B cell (primary cell): ENCODE measurements at regions not wholly inside any gene's neighbourhood (a gene's known extent, or its start where the extent isn't known, plus 50 kb on each side); places are given as distances from the start of the nearest gene placed in this dataset.

Experiments used
- ATAC-seq: fragments of 200-7000 bp; cut with Tn5 transposase; one replicate; pipeline ENCODE4 v1.10.0; 2021; ENCODE audit warnings: low read depth, mild to moderate bottlenecking, moderate number of reproducible peaks, moderate library complexity
- CTCF ChIA-PET: fragments of 350-600 bp; sonication (Branson Sonifier 250); formaldehyde crosslinking; loops from one replicate; lab custom pipeline; 2021; ENCODE audit warnings: antibody characterized with exemption, inconsistent platforms; lab: Charles Lee
- POLR2A ChIA-PET: fragments of 350-600 bp; sonication (Branson Sonifier 250); formaldehyde crosslinking; loops from one replicate; lab custom pipeline; 2021; ENCODE audit warnings: antibody characterized with exemption; lab: Charles Lee
- DNase-seq: peaks from one replicate; pipeline ENCODE4 v3.0.0; 2013
- H2AFZ ChIP-seq: 2 replicates; pipeline ENCODE4 v1.6.1; 2012; ENCODE audit warnings: mild to moderate bottlenecking, low read depth, low read length; ENCODE audit not compliant: insufficient read depth, poor library complexity, severe bottlenecking
- H3K27ac ChIP-seq, 2 donors: 1 replicate in 1 of 2; 2 replicates in 1 of 2; pipeline ENCODE4 v1.5.1; 2012 to 2013; ENCODE audit warnings: low read length in 2 of 2, mild to moderate bottlenecking in 2 of 2, moderate library complexity in 1 of 2
- H3K27me3 ChIP-seq, 4 experiments: fragments of 200-600 bp in 1 of 4; sonication (generic) in 1 of 4; replicated peaks in 1 of 4; 1 replicate in 2 of 4; 2 replicates in 2 of 4; pipeline versions ENCODE4 v1.6.1 to v1.7.0; 2013 to 2016; ENCODE audit warnings: low read length in 3 of 4, mild to moderate bottlenecking in 2 of 4, mixed read lengths in 1 of 4, moderate library complexity in 1 of 4; ENCODE audit not compliant: insufficient read depth in 4 of 4, control insufficient read depth in 3 of 4; ENCODE audit errors: control extremely low read depth in 1 of 4
- H3K36me3 ChIP-seq, 2 experiments: replicated peaks in 1 of 2; 1 replicate in 1 of 2; 2 replicates in 1 of 2; pipeline versions ENCODE4 v1.6.1 to v1.7.1; 2013; ENCODE audit warnings: low read length in 1 of 2; ENCODE audit not compliant: insufficient read depth in 2 of 2, control insufficient read depth in 1 of 2; ENCODE audit errors: control extremely low read depth in 1 of 2, extremely low read depth in 1 of 2
- H3K4me1 ChIP-seq, 2 donors: fragments of 200-600 bp in 1 of 2; sonication (generic) in 1 of 2; 1 replicate in 1 of 2; 2 replicates in 1 of 2; pipeline versions ENCODE4 v1.5.1 to v1.6.1; 2013 to 2017; ENCODE audit warnings: low read length in 2 of 2; ENCODE audit not compliant: control insufficient read depth in 2 of 2, insufficient read depth in 2 of 2
- H3K4me2 ChIP-seq: replicated peaks from 2 replicates; pipeline ENCODE3; 2012; ENCODE audit warnings: mild to moderate bottlenecking, low read depth, low read length; ENCODE audit not compliant: poor library complexity, severe bottlenecking
- H3K4me3 ChIP-seq, 5 experiments: fragments of 200-600 bp in 1 of 5; sonication (generic) in 1 of 5; 1 replicate in 3 of 5; 2 replicates in 2 of 5; pipeline versions ENCODE4 v1.5.1 to v1.7.0; 2011 to 2016; ENCODE audit warnings: low read length in 4 of 5, mild to moderate bottlenecking in 4 of 5, low read depth in 2 of 5, control low read depth in 1 of 5, moderate library complexity in 1 of 5; ENCODE audit not compliant: insufficient read depth in 1 of 5; ENCODE audit errors: control extremely low read depth in 1 of 5, extremely low read depth in 1 of 5
- H3K79me2 ChIP-seq: fragments of 200-600 bp; sonication (generic); one replicate; pipeline ENCODE4 v1.6.0; 2016; ENCODE audit warnings: low read length; ENCODE audit not compliant: control insufficient read depth, insufficient read depth
- H3K9ac ChIP-seq: fragments of 200-600 bp; sonication (generic); 2 replicates; pipeline ENCODE4 v1.6.1; 2017; ENCODE audit warnings: mild to moderate bottlenecking, low read length, moderate library complexity
- H3K9me3 ChIP-seq, 3 donors: one replicate each; pipeline versions ENCODE4 v1.6.1 to v1.7.1; 2013; ENCODE audit warnings: low read length in 2 of 3; ENCODE audit not compliant: control insufficient read depth in 2 of 3, insufficient read depth in 1 of 3; ENCODE audit errors: control extremely low read depth in 1 of 3
- H4K20me1 ChIP-seq: 2 replicates; pipeline ENCODE4 v1.6.0; 2012; ENCODE audit warnings: mild to moderate bottlenecking, low read length; ENCODE audit not compliant: insufficient read depth, control insufficient read depth, poor library complexity, severe bottlenecking
- H3K27ac Mint-ChIP-seq: one replicate; pipeline ENCODE4 v1.8.0; 2021; ENCODE audit warnings: mixed read lengths
- H3K27me3 Mint-ChIP-seq: one replicate; pipeline ENCODE4 v1.8.0; 2021; ENCODE audit warnings: mixed read lengths
- H3K4me1 Mint-ChIP-seq: one replicate; pipeline ENCODE4 v1.8.0; 2021; ENCODE audit warnings: mixed read lengths
- H3K4me3 Mint-ChIP-seq: one replicate; pipeline ENCODE4 v1.8.0; 2021; ENCODE audit warnings: mixed read lengths
- H3K9me3 Mint-ChIP-seq: one replicate; pipeline ENCODE4 v1.8.0; 2022; ENCODE audit warnings: mixed read lengths; ENCODE audit not compliant: insufficient read depth
- EZH2 ChIP-seq: IDR thresholded peaks from 2 replicates; pipeline ENCODE4 v1.6.1; 2012; ENCODE audit warnings: borderline replicate concordance, low read depth, mild to moderate bottlenecking, moderate library complexity, low read length; ENCODE audit not compliant: insufficient read depth, poor library complexity, severe bottlenecking
- WGBS: methylation state at CpG from one replicate; pipeline ENCODE4 v1.1.5; 2013; ENCODE audit warnings: missing lambda C conversion rate; ENCODE audit not compliant: insufficient coverage; 5-methylcytosine and 5-hydroxymethylcytosine counted together
- intact Hi-C: fragments of 100-400 bp; cut with micrococcal nuclease; formaldehyde crosslinking; loops from one replicate; pipeline ENCODE4 v1.10.0; 2022
- TF ChIP-seq, protein P1 (sequence below): fragments of 200-600 bp; IDR thresholded peaks from one replicate; pipeline ENCODE4 v1.8.0; 2022; ENCODE audit warnings: antibody characterized with exemption, mild to moderate bottlenecking

DNA sequence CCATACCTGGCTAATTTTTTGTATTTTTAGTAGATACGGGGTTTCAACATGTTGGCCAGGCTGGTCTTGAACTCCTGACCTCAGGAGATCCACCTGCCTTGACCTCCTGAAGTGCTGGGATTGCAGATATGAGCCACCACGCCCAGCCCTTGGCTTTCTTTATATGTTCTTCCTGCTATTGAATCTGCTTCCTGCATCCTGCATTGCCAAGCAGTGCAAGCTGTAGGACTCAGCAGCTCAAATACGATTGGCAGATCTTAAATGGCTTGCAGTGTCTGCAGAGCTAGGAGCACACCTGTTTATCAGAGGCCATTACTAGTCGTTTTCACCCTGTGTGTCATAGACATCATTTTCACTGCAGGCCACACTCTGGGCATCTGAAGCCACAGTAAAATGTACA, 426.2 kb upstream of the PPP2R3A start:
- Histone ChIP-seq H4K20me1 (no peaks in the 10 kb centered on the region), H3K79me2 (no peaks in the 10 kb centered on the region), H3K36me3 (no peaks in the 10 kb centered on the region), H3K4me1 (no peaks in the 10 kb centered on the region), H3K4me2 (no peak overlapping the region), H3K9me3 (no peaks in the 10 kb centered on the region), H3K27me3 (no peaks in the 10 kb centered on the region), H2AFZ (no peak overlapping the region), H3K27ac (no peak overlapping the region), H3K4me3 (no peak overlapping the region), H3K9ac (no peak overlapping the region)
- intact Hi-C loops = no loop called here
- ChIA-PET POLR2A (no interaction called here), CTCF (no interaction called here)
- Mint-ChIP-seq H3K27me3 (no peaks in the 10 kb centered on the region), H3K27ac (no peak overlapping the region), H3K4me3 (no peak overlapping the region), H3K4me1 (no peaks in the 10 kb centered on the region), H3K9me3 (peaks cover 4% of the 10 kb centered on the region)
- WGBS = 49% methylated on average over 4 of the region's 4 CpGs
- DNase-seq (no peak), ATAC-seq (no peak)
- TF ChIP-seq, protein P1, sequence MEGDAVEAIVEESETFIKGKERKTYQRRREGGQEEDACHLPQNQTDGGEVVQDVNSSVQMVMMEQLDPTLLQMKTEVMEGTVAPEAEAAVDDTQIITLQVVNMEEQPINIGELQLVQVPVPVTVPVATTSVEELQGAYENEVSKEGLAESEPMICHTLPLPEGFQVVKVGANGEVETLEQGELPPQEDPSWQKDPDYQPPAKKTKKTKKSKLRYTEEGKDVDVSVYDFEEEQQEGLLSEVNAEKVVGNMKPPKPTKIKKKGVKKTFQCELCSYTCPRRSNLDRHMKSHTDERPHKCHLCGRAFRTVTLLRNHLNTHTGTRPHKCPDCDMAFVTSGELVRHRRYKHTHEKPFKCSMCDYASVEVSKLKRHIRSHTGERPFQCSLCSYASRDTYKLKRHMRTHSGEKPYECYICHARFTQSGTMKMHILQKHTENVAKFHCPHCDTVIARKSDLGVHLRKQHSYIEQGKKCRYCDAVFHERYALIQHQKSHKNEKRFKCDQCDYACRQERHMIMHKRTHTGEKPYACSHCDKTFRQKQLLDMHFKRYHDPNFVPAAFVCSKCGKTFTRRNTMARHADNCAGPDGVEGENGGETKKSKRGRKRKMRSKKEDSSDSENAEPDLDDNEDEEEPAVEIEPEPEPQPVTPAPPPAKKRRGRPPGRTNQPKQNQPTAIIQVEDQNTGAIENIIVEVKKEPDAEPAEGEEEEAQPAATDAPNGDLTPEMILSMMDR = no peak
- TF ChIP-seq EZH2 = no peak

DNA sequence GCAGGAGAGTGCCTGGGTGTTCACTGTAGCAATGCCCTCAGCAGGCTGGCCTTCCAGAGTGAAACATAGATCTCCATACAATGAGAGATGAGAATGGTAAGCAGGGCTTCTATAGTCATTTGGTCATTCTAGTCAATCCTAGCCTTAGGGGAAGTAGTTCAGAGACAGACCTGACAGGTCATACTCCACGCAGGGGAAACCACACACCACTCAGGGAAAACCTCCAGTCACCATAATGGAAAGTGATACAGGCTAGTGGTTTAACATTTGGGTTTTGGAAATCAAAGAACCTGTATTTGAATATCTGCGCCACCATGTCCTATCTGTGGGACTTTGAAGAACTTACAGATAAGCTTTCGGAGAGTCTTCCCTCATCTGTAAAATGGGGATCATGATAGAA, 425.7 kb upstream of the PPP2R3A start:
- H3K79me2 ChIP-seq = no peaks in the 10 kb centered on the region
- no peaks in the 10 kb centered on the region for H3K4me1 Mint-ChIP-seq
- H3K27ac Mint-ChIP-seq = no peak overlapping the region
- no peak for DNase-seq
- ATAC-seq = no peak
- H3K36me3 ChIP-seq = no peaks in the 10 kb centered on the region
- no peak overlapping the region for H2AFZ ChIP-seq
- TF ChIP-seq, protein P1 = no peak
- H4K20me1 ChIP-seq = no peaks in the 10 kb centered on the region
- H3K9me3 ChIP-seq = no peaks in the 10 kb centered on the region
- peaks cover 3% of the 10 kb centered on the region for H3K9me3 Mint-ChIP-seq
- no peak overlapping the region for H3K4me3 Mint-ChIP-seq
- H3K9ac ChIP-seq = no peak overlapping the region
- H3K27me3 ChIP-seq = no peaks in the 10 kb centered on the region
- no peak overlapping the region for H3K27ac ChIP-seq
- CTCF ChIA-PET = no interaction called here
- POLR2A ChIA-PET = no interaction called here
- no peaks in the 10 kb centered on the region for H3K27me3 Mint-ChIP-seq
- no peaks in the 10 kb centered on the region for H3K4me1 ChIP-seq
- H3K4me3 ChIP-seq = no peak overlapping the region
- intact Hi-C loops = no loop called here
- WGBS = no CpG with 5 or more reads among the region's 3 CpGs
- H3K4me2 ChIP-seq = no peak overlapping the region
